ENCODE measurements at regions not wholly inside any gene's neighbourhood (a gene's known extent, or its start where the extent isn't known, plus 50 kb on each side); places are given as distances from the start of the nearest gene placed in this dataset.
"Not testable (repeated sequence)": the region's sequence is repeated elsewhere in the genome, so short reads cannot be mapped to it uniquely, and the experiment has no call there.

DNA sequence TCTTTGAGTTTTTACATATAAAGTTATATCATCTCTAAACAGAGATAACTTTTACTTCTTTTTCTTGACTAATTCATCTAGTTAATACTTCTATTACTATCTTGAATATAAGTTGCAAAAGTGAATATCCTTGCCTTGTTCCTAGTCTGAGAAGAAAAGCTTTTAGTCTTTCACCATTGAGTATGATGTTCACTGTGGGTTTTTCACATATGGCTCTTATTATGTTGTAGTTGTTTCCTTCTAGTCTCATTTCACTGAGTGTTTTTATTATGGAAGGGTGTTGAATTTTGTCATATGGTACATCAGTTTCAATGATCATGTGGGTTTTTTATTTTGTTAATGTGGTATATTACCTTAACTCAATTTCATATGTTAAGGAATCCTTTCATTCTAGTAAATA, 488.3 kb downstream of the COL12A1 start:
- no peak for DNase-seq (ENCODE audit: low read depth)

DNA sequence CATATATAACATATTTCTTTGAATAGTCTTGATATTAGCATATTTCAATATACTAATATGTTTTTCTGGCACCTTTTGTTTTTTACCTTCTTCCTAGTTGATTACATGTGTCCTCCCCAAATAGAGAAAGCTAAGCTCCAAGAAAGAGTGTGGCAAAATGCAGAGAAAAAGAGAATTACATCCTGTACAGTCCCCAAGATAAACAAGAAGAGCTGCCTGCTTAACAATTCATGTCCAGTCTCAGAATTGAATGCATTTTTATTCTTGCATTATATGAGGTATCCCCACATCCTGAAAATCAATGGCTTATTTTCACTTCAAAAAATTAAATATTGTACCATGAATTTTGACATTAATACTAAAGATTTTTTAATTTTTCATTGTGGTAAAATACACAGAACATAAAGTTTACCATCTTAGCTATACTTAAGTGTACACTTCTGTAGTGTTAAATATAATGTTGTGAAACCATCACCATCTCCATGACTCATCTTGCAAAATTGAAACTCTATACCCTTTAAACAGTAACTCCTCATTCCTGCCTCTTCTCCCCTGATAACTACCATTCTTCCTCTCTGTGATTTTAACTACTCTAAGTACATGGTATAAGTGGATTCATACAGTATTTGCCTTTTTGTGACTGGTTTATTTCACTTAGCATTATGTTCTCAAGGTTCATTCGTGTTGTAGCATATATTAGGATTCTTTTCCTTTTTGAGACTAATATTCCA, 490.3 kb downstream of the COL12A1 start:
- peak; percentile 56 for DNase-seq (ENCODE audit: low read depth)

DNA sequence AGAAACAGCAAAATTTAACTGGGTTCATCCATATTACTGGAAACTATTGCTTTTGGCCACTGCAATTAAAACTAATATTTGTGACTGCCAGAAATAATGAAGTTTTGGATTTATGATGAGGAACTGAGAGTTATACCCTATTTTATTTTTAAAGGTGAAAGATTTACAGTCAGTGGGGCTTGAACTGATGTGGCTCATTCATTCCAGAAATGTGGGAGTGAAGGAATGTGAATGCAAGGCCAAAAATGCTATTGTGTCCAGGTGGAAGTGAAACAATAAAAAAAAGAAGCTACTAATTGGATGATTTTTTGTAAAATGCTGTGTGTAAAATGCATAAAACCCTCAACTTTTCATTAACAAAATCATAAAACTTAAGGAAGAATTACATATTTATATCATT, 491.9 kb downstream of the COL12A1 start:
- peak; percentile 36 for DNase-seq (ENCODE audit: low read depth)

DNA sequence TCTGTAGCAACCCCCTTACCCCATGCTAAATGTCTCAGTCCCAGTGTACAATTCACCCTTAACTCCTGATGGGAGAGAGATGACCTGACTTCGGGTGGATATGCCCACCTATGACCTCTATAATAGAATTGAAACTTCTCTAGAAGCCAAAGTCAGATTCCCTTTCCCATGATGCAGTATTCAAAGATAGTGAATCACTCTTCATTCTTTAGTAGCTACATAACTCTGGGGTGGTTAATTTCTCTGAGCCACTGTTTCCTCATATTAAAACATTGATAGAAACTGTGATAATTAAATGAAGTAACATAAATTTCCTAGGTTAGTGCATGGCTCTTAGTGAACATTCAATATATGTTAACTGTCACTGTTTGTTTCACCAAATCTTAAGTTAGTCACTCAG, 500.4 kb downstream of the COL12A1 start:
- peak; percentile 35 for DNase-seq (ENCODE audit: low read depth)

DNA sequence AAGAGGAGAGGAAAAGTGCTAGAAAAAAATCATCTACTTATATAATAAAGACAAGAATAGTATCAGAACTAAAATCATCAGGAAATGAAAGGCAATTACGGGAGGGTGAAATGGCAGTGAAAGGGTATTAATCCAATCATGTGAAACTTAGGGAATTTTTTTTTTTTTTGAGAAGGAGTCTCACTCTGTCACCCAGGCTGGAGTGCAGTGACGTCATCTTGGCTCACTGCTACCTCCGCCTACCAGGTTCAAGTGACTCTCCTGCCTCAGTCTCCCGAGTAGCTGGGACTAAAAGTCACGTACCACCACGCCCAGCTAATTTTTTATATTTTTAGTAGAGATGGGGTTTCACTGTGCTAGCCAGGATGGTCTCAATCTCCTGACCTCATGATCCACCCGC, 501.3 kb downstream of the COL12A1 start:
- DNase-seq (ENCODE audit: low read depth), result not testable (repeated sequence)

DNA sequence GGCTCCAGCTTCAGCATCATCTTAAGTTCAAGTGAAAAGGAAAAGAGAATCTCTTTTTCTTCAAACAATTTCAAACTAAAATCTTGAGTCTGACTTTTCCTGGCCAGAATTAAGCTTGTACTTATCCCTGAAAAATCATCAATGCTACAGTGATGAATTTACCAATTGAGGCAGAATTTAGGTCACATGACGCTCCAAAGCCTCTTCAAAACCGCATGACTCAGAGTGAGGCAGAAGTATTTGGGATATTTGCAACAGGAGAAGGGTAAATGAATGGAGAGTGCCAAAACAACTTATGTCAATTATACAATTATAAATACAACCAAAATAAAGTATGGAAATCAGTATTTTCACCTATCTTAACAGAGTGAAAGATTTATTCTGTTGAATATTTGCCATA, 515.5 kb downstream of the COL12A1 start:
- peak; percentile 69 for DNase-seq (ENCODE audit: low read depth)

DNA sequence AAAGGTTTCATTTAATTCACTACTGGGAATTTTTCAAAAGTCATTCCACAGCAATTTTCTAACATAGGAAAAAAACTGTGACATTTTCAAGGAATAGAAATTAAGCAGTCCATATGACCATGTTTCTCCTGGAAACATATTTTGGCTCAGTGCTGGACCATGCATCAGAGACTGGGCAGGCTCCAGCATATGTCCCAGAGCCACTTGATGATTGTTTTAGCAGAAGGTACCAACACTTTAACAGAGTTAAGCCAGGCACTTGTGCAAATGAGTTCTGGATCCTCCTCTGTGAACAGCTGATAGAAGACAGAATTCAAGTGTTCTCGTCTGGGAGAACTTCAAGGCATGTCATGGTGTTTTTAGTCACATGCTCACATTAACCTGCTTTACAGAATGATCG, 516.3 kb downstream of the COL12A1 start:
- no peak for DNase-seq (ENCODE audit: low read depth)

DNA sequence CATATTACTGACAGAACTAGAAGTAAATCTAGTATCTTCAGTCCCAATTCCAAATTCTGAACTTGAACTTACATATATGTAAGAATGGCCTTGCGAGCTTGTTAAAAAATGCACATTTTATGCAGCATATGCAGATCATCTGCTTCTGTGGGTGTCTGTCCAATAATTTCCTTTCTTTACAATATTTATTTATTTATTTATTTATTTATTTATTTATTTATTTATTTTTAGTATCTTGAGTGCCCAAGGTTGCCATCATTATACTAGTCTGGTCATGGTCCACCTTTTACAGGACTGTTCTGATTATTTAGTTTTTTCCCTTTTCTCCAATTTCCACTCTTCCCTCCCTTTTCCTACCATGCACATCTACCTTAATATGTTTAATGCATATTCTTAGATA, 528.4 kb downstream of the COL12A1 start:
- no peak for DNase-seq (ENCODE audit: low read depth)

DNA sequence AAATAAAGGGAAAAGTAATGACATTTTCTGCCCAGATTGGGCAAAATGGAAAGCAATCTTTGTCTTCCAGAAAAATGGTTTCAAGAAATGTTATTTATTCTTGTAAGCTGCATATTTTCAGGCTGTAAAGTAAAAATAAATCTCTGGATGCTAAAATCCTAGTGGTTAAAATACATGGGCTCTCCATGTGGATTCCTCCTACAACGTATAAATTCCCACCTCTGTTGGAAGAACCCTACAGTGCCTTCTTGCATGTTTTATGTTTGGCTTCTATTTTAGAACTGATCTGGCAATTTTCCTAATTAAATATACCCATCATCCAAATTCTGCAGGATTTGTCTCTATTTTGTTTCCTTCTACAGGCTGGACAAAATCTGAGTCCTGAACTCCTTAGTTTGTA, 528.9 kb downstream of the COL12A1 start:
- no peak for DNase-seq (ENCODE audit: low read depth)

DNA sequence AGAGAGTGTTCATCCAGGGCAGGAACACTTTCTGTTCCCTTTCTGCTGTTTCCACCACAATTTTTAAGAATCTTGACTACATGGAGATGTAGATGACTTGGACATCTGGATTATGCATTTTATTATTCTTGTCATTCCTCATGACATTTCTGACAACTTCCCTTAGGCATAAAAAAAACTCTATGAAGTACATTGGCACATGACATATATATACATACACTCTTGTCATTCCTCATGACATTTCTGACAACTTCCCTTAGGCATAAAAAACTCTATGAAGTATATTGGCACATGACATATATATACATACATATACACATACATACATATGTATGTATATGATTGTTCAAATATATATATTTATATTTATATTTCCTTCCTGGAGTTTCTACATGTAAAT, 531.5 kb downstream of the COL12A1 start:
- no peak for DNase-seq (ENCODE audit: low read depth)

DNA sequence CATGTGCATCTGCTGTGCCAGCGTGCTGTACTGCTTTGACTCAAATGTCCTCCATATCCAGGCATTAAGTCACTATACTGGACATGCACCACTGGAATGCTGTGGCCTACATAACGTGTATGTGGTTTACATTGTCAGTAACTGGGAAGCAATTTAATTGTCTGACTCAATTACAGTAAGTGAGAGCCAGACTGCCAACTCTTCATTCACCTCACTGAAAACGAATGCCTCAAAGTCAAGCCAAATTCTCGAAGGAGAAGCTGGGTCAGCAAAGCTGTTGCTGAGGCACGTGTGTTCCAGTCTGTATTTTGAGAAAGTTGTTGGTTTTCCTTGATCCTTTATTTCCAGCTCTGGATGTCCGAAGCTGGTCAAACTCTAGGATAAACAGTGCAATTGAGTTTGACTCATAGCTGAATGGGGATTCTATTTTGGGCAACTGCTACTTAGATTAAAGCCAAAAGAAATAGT, 534.3 kb downstream of the COL12A1 start:
- peak; percentile 93 for DNase-seq (ENCODE audit: low read depth)

DNA sequence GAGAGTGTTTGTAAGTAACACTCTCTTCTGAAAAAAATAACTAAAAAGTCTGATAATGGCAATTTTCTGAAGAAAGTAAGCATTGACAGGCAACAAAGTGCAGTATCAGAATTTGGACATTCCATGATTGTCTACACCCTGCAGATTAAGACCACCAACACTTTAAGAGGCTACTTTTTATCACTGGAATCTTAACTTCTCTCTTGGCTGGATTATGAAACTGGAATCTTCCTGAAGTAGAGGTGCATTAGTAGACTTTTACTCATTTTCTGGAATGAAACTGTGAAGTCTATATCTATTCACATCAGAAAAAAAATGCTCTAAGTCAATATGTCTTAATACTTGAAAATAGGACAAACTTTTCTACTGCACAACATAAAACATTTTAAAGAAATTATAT, 547.5 kb downstream of the COL12A1 start:
- no peak for DNase-seq (ENCODE audit: low read depth)

DNA sequence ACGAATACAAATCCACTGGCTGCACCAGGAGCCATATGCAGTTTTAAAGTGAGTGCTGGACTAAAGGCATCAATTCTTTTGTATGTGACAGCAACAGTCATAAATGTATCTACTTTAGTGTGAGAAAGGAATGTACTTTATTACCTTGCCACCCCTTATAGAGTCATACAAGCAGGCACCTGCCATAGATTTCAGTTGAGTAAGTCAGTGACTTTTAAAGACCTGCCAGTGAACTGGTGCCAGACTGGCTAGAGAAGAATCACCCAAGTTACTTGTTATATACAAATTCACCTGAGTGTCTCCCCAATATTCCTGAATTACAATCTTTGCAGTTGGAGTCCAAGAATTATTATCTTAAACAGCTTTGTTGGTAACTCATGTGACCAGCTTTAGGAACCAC, 547.9 kb downstream of the COL12A1 start:
- DNase-seq (ENCODE audit: low read depth), result no peak

DNA sequence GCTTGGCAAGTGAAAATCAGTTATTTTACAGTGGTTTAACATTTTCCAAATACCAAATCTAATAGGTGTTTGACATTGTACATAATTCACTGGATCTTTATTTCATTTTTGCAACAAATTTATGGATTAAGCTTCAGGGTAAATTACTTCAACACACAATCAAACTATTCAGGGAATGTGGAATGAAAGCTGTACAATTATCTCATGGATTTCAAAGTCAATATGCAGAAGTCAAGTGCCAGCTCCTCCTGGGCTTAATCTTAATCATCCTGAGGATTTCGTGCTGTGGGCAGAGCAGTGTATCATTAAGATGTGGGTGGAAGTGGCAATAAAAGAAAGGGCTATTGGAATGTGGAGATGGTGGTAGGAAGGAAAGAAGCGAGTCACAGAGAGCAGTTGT, 548.8 kb downstream of the COL12A1 start:
- DNase-seq (ENCODE audit: low read depth), result peak; percentile 71

DNA sequence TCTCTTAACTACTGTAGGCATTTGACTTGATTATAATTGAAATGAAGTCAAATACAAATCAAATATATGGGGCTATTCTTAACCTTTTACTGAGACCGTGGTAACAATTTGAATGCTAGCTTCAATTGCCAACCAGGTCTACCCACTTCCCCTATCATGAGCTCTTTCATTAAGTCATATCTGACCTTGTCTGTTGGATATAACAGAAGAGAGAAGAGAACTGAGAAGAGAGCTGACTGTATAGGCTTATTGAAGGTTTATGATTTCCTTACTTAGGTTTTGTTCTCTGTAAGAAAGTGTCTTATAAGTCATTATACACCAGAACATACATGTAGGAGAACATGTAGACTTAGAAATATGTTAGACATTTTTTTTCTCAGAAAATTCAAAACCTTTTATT, 549.4 kb downstream of the COL12A1 start:
- no peak for DNase-seq (ENCODE audit: low read depth)

DNA sequence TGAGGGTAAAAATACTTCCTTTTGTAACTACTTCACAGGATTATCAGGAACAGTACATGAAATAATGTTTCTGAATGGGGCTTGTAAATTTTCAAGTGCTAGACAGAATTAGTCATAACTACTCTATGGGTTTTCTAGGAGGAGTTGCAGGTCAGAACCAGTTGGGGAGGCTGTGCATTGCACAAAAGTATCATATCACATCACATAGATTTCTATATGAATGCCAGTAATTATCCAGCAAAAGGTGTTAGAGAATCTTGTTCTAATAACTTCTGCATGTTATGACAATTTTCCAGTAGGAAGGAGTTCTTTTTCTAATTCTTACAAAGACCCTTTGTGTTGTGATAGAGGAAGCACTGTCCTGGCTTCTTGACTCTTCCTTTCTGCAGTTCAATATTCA, 551.6 kb downstream of the COL12A1 start:
- peak; percentile 15 for DNase-seq (ENCODE audit: low read depth)

DNA sequence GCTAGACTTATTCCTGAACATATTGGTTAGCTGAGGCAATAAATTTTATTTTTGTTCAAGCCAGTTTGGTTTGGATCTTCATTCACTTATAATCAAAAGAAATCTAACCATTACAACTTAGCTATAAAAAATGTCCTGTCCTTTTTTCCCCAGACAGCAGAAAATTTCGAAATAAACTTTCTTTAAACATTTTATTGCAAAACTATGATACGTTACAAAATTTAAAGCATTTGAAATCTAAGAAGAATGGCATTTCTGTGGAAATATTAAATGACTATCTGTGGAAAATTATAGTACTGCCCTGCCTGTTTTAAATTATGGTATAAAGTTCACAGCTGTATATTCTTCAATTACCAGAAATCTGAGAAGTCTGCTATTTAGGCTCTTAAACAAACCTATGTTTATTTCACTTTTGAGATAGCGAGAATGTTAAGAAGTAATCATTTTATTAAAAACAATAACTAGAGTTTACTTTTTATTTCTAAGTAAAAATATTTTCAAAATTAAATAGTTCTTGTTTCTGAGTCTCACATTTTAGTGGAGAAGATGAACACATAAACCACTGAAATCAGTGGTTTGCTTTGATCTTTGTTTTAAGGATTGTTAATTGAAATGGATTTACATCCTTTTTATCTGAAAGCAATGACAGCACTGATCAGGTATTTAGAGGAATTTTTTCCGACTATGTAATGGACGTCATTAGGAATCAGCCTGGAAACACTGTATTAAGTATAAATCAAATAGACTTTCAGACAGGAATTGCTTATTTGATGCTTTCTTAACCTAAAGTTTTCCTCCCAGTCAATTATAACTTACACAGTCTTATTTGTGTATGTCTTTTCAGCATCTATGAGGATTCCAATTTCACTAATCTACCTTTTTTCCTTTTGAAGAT, 553.7 kb downstream of the COL12A1 start:
- no peak for DNase-seq (ENCODE audit: low read depth)

DNA sequence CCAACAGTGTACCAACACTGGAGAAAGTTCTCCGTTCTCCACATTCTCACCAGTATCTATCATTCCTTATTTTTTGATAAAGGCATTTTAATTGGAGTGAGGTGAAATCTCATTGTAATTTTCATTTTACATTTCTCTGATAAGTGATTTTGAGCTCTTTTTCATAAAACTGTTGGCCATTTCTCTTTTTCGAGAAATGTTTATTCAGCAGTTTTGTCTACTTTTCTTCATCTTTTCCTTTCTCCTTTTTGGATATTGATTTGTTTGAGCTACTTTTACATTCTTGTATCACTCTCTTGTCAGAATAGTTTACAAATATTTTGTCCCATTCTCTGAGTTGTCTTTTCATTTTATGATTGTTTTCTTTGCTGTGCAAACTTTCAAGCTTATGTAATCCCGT, 555.2 kb downstream of the COL12A1 start:
- DNase-seq (ENCODE audit: low read depth), result no peak

DNA sequence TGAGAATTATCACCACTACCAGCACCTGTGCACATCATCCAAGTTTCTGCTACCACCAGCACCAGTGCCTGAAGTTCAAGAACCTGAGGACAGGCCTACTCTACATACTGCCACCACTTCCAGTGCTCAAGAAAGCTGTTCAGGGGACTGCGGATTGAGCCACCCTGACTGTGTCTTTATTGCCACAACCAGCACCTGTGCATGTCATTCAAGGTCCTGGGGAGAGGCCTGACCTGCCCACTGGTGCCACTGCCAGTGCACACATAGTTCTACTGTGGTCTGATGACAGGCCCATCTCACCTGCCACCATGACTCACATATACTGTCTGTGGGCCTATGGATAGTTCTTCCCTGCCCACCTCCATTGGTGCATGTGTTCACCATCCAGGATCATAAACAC, 559.4 kb downstream of the COL12A1 start:
- DNase-seq (ENCODE audit: low read depth), result no peak

DNA sequence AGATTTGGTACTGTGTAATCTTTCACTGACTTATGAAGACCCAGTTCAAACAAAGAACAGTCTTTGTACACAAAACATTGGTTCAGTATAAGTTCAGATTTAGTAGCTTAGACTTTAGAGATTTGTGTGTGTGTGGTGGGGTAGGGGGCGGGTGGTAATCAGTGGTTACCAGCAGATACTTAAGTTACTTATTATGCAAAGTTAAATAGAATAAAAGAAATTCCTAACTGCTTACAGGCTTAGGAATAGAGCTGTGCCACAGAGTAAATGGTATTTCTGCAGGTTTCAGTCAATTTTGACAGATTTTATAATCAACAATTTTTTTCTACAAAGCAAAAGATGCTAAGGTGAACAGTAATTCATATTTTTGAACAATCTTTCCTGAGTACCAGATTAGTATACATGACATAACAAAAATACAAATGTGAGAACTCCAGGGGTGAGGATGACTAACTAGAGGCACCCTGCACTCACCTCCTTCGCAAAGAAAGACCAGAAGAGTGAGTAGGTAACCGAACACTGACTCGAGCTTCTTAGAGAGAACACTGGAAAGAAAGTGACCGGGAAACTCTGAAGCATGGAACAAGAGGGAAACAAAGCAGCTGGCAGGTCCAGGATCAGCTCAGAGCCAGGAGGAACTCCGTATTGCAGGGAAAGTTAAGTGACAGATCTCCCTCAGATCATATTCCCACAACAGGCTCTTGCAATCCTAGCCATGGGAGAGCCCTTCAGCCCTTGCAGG, 560.6 kb downstream of the COL12A1 start:
- DNase-seq (ENCODE audit: low read depth), result no peak

DNA sequence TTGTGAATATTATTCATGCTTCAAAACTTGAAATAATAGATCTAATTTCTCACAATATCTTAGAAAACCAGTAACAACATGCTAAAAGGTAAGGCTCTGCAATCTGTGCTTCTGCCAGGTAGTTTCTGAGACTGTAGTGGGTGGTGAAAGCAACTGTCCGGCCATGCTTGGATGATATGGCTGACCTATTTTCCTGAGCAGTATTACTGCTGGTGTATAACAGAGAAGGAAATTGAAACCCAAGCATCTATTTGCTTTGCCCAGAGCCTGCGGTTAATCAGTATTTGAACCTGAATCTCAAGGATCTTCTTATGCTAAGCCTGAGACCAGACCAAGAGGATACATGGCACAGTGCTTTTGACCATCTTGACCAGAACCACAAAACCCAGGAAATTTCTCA, 563.8 kb downstream of the COL12A1 start:
- DNase-seq (ENCODE audit: low read depth), result no peak

DNA sequence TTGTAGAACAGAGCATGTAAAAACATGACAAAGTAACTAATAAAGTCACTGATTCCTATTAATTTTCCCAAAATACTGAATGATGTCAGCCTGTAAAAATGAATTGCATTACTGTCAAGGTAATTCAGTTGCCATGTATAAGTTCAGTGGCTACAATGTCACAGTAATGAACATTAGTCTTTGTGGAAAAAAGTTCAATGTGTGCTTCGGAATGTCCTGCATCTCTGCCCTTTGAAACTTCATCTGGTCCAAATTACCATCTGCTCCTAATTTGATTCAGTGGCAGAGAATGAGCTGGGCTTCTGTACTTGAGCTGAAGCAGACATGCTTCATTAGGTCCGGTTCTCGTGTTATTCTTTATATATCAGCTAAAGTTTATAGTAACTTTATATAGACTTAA, 567.4 kb downstream of the COL12A1 start:
- DNase-seq (ENCODE audit: low read depth), result no peak

All from M059J (cell line).